ENCODE measurements at regions not wholly inside any gene's neighbourhood (a gene's known extent, or its start where the extent isn't known, plus 50 kb on each side); places are given as distances from the start of the nearest gene placed in this dataset.

- intact Hi-C loops (cut with DNase I, micrococcal nuclease) = no loop called here
- Histone ChIP-seq H3K4me3 (no peak overlapping the region), H3K9me3 (no peaks in the 10 kb centered on the region), H3K4me1 (ENCODE audit: low read depth) (no peaks in the 10 kb centered on the region), H3K36me3 (ENCODE audit: low read depth) (no peaks in the 10 kb centered on the region)
- no peak for TF ChIP-seq CTCF (IDR thresholded peaks at IDR 0.05)
- no peak for DNase-seq
- ATAC-seq = no peak
These were observed 118.7 kb downstream of the CYP26B1 start for GRCh38 chr2:72028996-72029395.

- intact Hi-C loops (cut with DNase I, micrococcal nuclease) = no loop called here
- no peak for DNase-seq
- Histone ChIP-seq H3K4me1 (ENCODE audit: low read depth) (no peaks in the 10 kb centered on the region), H3K4me3 (no peak overlapping the region), H3K9me3 (no peaks in the 10 kb centered on the region), H3K36me3 (ENCODE audit: low read depth) (no peaks in the 10 kb centered on the region)
- no peak for ATAC-seq
- no peak for TF ChIP-seq CTCF (IDR thresholded peaks at IDR 0.05)
These were observed 119.2 kb downstream of the CYP26B1 start for GRCh38 chr2:72028351-72028995.

DNA sequence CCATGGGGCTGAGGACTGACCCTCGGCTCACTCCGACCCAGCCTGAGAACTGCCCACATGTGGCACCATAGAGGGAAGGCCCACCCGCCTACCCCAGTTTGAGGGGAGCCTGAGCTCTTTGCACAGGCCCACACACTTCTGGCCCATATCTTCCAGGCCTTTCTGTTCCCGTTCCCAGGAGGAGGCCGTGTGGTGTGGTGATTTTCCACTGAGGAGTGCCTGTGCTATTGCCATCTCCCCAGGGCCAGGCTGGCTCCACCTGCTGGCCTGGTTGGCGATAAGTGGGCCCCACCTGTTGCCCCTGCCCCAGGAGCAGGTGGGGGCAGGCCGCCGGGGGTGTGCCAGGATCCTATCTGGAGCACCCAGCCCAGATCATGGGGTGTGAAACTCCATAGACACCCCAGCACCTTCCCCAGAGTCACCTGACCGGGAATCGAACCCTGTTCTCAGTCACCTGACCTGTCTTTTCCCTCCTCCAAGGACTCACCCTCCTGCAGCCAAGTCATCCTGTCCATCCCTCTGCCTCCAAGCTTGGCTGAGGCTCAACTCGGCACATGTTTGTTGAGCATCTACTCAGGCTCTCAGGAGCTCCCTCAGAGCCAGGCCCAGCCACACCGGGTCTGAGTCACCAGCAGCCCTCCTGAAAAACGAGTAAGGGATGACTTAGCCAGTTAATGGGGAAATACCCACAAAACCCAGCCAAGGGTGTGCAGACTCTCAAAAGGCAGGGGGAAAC lies 120.1 kb downstream of the CYP26B1 start:
- Histone ChIP-seq H3K36me3 (ENCODE audit: low read depth) (no peaks in the 10 kb centered on the region), H3K9me3 (no peaks in the 10 kb centered on the region), H3K4me1 (ENCODE audit: low read depth) (no peaks in the 10 kb centered on the region), H3K4me3 (no peak overlapping the region)
- DNase-seq = no peak
- TF ChIP-seq CTCF (IDR thresholded peaks at IDR 0.05) = no peak
- no peak for ATAC-seq
- intact Hi-C loops (cut with DNase I, micrococcal nuclease) = no loop called here

DNA sequence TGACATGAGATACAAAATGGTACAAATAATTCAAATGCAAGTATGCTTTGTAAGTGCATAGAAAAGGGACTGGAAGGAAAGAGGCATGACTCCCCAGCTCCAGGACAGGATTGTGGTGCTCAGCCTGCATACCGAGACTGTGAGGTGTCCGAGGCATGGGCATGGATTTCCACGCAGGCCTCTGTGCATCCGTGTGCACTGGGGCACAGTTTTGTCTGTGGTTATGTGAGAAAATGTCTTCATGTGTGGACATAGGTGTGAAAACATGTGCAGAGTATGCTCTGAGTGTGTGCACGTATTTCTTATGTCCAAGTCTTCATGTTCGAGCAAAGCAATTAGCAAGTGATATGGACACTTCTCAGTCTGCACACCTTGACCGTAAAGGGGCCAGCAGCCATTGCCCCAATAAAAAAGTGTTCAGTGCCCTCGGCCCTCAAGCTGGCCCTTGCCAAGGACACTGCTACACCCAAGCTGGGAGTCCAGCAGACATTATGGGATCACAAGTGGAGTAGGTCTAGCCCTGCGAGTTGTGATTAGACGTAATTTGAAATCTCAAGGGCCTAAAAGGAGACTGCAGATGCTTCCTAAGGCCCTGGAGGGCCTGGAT lies 120.7 kb downstream of the CYP26B1 start:
- DNase-seq = no peak
- TF ChIP-seq CTCF (IDR thresholded peaks at IDR 0.05) = no peak
- intact Hi-C loops (cut with DNase I, micrococcal nuclease) = no loop called here

GRCh38 chr2:72024451-72025175 lies 123.0 kb downstream of the CYP26B1 start:
- intact Hi-C loops (cut with DNase I, micrococcal nuclease) = no loop called here
- no peak for TF ChIP-seq CTCF (IDR thresholded peaks at IDR 0.05)
- Histone ChIP-seq H3K4me1 (ENCODE audit: low read depth) (no peaks in the 10 kb centered on the region), H3K9me3 (no peaks in the 10 kb centered on the region), H3K36me3 (ENCODE audit: low read depth) (no peaks in the 10 kb centered on the region), H3K4me3 (no peak overlapping the region)
- no peak for DNase-seq
- no peak for ATAC-seq

More for the DNA sequence above, 120.7 kb downstream of the CYP26B1 start:
- no peaks in the 10 kb centered on the region for H3K9me3 ChIP-seq
- no peak overlapping the region for H3K4me3 ChIP-seq
- H3K36me3 ChIP-seq (ENCODE audit: low read depth) = no peaks in the 10 kb centered on the region
- H3K4me1 ChIP-seq (ENCODE audit: low read depth) = no peaks in the 10 kb centered on the region
- no peak for ATAC-seq

Data from mucosa of descending colon (tissue), 3 donors.